ENCODE measurements at regions not wholly inside any gene's neighbourhood (a gene's known extent, or its start where the extent isn't known, plus 50 kb on each side); places are given as distances from the start of the nearest gene placed in this dataset.

DNA sequence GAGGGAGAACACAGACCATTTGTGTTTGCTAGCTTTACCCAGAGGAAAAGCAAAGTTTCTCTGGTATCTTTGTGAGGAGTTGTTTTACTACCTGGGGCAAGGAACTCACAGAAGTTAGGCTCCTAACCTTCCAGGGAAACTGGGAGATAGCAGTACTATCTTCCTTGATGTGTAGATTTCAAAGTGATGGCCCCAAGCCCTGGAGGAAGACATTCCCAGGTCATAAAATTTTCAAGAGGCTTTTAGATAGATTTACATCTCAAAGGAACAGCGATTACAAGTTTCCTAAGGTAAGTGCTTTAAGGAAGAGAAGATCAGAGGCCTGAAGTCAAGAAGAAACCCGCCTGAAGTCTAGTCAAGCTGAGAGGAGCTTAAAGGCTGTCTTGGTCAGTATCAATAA is 1187.8 kb upstream of the TMEFF2 start:
- Histone ChIP-seq H3K4me2 (ENCODE audit: low read depth, low read length) (no peak overlapping the region), H3K79me2 (ENCODE audit: insufficient read depth, low read length) (no peaks in the 10 kb centered on the region), H3K9me3 (ENCODE audit: low read length) (no peaks in the 10 kb centered on the region), H4K20me1 (ENCODE audit: insufficient read depth, low read length) (no peaks in the 10 kb centered on the region), H3K9ac (ENCODE audit: insufficient read depth, low read depth, low read length) (no peak overlapping the region), H3K27ac (ENCODE audit: extremely low read length, insufficient read depth, low read length) (no peak overlapping the region), H3K27me3 (ENCODE audit: control insufficient read depth in 1 of 2, insufficient read depth in 2 of 2, low read length in 2 of 2) (no peaks in the 10 kb centered on the region), H3K4me3 (replicated peaks in 1 of 3; ENCODE audit: insufficient read depth in 1 of 3, low read depth in 2 of 3, low read length in 3 of 3) (no peak overlapping the region), H2AFZ (ENCODE audit: low read length) (no peak overlapping the region), H3K36me3 (replicated peaks in 1 of 2; ENCODE audit: control insufficient read depth in 1 of 2, insufficient read depth in 2 of 2, low read length in 2 of 2) (no peaks in the 10 kb centered on the region), H3K4me1 (ENCODE audit: insufficient read depth, low read length) (no peaks in the 10 kb centered on the region)
- intact Hi-C loops (cut with micrococcal nuclease; ENCODE audit: unreplicated experiment), result no loop called here
- DNase-seq (ENCODE audit: low spot score) (no peak), ATAC-seq (no peak), FAIRE-seq (no peak)
- WGBS (ENCODE audit: low lambda C conversion rate), result 10% methylated on average over 2 of the region's 2 CpGs
- in situ Hi-C loops (cut with HindIII; ENCODE audit: extremely low pct_ligation_motif_present, low pct_unique_long_range_greater_than_20kb), result no loop called here
- TF ChIP-seq ZNF672 (CRISPR knock-in tag; IDR thresholded peaks at IDR 0.05), result no peak
- no peak for TF ChIP-seq RFX1 (IDR thresholded peaks at IDR 0.05)
- TF ChIP-seq, protein P1, sequence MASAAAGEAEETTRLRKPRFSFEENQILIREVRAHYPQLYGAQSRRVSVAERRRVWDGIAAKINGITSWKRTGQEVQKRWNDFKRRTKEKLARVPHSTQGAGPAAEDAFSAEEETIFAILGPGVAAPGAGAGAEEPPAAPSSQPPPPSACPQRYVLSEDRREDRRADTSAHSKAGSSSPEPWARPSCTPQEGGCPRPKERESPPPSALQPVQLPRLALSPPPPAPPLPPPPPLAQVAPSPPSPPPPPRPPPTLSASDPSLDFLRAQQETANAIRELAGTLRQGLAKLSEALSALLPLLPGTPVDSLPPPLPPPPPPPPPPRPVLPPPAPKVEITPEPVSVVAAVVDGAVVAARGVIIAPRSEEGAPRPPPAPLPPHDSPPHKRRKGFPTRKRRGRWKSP (CRISPR knock-in tag; IDR thresholded peaks at IDR 0.05), result no peak
- TF ChIP-seq TAF1 (CRISPR knock-in tag; IDR thresholded peaks at IDR 0.05), result no peak
- TF ChIP-seq WIZ (CRISPR knock-in tag; IDR thresholded peaks at IDR 0.05), result no peak
- no peak for TF ChIP-seq NFIB (CRISPR knock-in tag; IDR thresholded peaks at IDR 0.05; ENCODE audit: borderline replicate concordance)
- no peak for TF ChIP-seq PCBP1 (IDR thresholded peaks at IDR 0.05; ENCODE audit: borderline replicate concordance, low read depth, low read length)
- no peak for TF ChIP-seq RELA (CRISPR knock-in tag; IDR thresholded peaks at IDR 0.05)
- no peak for TF ChIP-seq RFX3 (CRISPR knock-in tag; IDR thresholded peaks at IDR 0.05)
- TF ChIP-seq SMC3 (IDR thresholded peaks at IDR 0.05; ENCODE audit: low read length), result no peak
- TF ChIP-seq BHLHE40 (IDR thresholded peaks at IDR 0.05; ENCODE audit: low read length), result no peak
- no peak for TF ChIP-seq MEF2D (CRISPR knock-in tag; IDR thresholded peaks at IDR 0.05)
- TF ChIP-seq, protein P2, sequence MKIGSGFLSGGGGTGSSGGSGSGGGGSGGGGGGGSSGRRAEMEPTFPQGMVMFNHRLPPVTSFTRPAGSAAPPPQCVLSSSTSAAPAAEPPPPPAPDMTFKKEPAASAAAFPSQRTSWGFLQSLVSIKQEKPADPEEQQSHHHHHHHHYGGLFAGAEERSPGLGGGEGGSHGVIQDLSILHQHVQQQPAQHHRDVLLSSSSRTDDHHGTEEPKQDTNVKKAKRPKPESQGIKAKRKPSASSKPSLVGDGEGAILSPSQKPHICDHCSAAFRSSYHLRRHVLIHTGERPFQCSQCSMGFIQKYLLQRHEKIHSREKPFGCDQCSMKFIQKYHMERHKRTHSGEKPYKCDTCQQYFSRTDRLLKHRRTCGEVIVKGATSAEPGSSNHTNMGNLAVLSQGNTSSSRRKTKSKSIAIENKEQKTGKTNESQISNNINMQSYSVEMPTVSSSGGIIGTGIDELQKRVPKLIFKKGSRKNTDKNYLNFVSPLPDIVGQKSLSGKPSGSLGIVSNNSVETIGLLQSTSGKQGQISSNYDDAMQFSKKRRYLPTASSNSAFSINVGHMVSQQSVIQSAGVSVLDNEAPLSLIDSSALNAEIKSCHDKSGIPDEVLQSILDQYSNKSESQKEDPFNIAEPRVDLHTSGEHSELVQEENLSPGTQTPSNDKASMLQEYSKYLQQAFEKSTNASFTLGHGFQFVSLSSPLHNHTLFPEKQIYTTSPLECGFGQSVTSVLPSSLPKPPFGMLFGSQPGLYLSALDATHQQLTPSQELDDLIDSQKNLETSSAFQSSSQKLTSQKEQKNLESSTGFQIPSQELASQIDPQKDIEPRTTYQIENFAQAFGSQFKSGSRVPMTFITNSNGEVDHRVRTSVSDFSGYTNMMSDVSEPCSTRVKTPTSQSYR (CRISPR knock-in tag; IDR thresholded peaks at IDR 0.05; ENCODE audit: borderline replicate concordance), result no peak
- no peak for TF ChIP-seq PITX1 (CRISPR knock-in tag; IDR thresholded peaks at IDR 0.05)
- no peak for TF ChIP-seq ZNF720 (CRISPR knock-in tag; IDR thresholded peaks at IDR 0.05)
- no peak for TF ChIP-seq MTF2 (CRISPR knock-in tag; IDR thresholded peaks at IDR 0.05; ENCODE audit: borderline replicate concordance)
- TF ChIP-seq MATR3 (CRISPR knock-in tag; IDR thresholded peaks at IDR 0.05), result no peak
- TF ChIP-seq TGIF2 (CRISPR knock-in tag; IDR thresholded peaks at IDR 0.05), result no peak
- ChIA-PET POLR2A (no interaction called here), CTCF (ENCODE audit: low intra/inter-chr PET ratio, low total read pairs) (no interaction called here)
- no TSS peak for BruUV-seq (replicated peaks)
